NCI-H128 (cell line): ENCODE measurements at regions not wholly inside any gene's neighbourhood (a gene's known extent, or its start where the extent isn't known, plus 50 kb on each side); places are given as distances from the start of the nearest gene placed in this dataset.

ENCODE experiments used
- DNase-seq: peaks from one replicate; lab custom pipeline; 2025; ENCODE audit not compliant: unreplicated experiment; lab: John Stamatoyannopoulos, UW

DNA sequence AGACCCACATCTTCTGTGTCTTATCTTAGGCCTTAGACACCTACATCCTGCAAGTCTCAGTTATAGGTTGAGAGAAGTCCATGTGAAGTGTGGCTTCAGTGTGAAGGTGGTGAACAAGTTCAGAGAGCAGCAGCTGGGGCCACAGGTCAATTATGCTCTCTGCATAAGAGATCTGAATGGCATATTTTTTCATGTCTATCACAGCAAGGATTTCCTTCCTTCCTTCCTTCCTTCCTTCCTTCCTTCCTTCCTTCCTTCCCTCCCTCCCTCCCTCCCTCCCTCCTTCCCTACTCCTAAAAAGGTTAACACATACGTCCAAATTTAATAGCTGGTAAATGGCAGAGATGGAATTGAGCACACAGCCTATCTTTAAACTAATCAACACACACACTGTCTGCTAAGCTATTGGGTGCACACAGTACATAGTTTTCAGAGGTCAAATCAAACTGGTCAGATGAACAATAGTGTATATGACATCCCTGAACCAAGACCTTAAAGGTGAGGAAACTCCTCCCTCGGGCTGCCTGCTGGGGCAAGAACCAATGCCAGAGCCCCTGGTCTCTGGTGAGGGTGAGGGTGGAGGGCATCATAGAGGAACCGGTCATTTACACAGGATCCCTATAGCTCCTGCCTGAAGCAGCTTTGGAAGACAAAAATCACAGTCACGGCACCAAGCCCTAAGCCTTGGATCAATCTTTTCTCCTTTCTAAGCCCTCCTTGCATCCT is 240.9 kb downstream of the ICOS start:
- no peak for DNase-seq

DNA sequence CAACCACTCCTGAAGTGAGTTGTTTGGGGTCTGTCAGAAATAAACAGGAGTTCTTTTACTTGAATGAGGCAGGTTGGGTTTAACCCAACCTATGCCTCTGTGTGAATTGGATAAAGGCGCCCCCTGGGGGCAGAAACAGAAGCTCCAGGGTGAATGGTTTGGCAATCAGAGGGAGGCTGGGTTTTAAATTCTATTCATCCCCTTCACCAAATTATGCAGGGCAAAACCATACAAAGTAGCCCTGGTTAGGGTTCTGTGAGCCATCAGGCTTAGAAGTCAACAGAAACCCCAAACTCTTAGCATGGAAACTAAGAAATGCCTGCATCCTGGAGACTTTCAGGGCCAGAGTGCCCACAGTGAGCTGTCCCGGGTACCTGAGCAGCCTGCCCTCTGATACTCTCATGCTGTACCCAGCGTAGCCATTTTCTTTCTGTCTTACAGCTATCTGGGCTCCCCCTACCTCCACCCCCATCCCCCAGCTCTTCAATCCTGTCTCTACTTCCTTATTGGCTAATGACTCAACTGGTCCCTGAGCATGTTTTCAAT is 241.5 kb downstream of the ICOS start:
- no peak for DNase-seq

DNA sequence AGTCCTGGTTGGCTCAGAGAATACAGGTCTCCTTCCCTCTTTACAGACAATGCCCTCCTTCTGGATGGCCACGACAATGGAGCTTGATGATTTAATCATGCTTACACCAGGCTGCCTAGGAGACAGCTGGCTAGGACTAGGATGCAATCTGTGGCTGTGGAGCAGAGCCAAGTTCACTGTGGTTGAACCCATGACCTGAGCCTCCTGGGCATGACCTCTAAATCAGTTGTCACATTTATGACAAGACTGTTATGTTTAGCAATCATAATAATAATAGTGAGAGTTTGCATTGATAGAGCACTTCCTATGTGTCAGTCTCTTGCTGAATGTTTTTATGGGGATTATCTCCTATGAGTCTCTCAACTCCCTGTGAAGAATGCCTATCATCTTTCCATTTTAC is 244.1 kb downstream of the ICOS start:
- DNase-seq, result no peak

DNA sequence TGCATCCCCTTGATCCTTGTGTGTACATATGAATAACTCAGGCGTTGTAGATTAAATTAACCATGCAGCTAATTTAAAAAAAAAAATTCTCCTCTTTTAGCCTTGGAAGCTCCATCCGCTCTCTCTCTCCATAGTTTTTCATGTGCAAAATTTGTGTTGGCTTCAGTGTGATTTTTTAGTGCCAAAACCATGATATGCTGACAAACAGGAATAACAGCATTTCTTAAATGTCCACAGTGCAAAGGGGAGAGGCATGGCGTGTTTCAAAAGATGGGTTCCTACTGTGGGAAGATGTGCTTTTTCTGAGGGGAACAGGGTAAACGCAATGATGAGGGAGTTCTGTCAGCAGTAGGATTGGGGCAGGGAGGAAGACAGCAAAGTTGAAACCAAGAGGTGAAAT is 247.0 kb downstream of the ICOS start:
- DNase-seq, result no peak

DNA sequence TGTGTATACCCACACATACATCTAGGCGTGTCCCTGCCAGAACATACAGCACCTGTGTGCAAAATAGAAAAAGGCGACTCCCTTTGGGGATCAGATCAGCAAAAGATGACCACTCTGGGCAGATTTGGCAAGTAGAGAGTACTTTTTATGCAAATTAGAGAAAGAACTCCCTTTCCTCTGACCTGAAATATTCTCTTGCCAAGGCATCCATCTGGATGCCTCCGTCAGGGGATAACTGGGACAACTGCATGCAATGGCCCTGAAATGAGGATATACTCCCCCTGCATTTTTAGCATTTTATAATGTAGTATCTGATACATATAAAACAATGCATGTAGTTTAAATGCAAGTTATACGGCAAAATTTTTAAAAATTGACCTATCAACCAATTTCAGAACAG is 247.7 kb downstream of the ICOS start:
- no peak for DNase-seq

DNA sequence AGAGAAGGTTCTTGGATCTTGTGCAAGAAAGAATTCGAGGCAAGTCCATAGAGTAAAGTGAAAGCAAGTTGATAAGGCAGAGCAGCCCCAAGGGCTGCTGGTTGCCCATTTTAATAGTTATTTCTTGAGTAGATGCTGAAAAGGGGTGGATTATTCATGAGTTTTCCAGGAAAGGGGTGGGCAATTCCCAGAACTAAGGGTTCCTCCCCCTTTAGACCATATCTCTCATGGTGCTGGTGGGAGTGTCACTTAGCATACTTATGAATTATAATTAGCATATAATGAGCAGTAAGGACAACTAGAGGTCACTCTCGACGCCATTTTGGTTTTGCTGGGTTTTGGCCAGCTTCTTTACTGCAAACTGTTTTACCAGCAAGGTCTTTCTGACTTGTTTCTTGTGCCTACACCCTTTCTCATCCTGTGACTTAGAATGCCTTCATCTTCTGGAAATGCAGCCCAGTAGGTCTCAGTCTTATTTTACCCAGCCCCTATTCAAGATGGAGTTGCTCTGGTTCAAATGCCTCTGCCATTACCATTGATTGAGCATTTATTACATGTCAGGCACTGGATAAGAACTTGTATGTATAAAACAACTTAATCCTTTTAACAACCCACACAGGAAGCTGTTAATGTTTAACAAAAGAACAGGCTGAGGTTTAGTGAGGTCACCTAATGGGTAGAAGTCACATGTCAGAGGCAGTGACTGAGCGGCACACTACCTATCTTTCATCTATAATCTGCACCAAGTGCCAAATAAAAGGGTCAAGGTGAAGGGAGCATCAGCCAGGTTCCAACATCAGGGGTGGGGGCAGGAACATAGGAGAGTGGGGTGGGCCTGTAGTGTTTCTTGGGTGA is 250.9 kb downstream of the ICOS start:
- DNase-seq, result no peak

DNA sequence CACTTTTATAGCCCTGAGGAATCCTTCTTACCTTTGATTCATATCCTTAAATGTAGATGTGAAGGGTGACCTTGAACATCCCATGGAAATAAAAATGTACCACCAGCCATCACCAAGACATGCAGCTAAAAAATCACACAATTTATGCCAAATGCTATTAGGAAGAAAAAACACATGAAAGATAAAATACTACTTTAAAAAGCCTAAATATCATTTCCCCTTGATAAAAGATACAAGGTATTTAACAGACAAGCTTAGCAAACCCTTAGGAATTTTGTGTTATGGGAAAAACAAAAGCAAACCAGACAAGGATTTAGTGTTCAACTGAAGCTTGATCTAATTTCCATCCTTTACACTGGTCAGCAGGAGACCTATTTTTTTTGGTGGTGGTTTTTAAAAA is 255.0 kb downstream of the ICOS start:
- no peak for DNase-seq

DNA sequence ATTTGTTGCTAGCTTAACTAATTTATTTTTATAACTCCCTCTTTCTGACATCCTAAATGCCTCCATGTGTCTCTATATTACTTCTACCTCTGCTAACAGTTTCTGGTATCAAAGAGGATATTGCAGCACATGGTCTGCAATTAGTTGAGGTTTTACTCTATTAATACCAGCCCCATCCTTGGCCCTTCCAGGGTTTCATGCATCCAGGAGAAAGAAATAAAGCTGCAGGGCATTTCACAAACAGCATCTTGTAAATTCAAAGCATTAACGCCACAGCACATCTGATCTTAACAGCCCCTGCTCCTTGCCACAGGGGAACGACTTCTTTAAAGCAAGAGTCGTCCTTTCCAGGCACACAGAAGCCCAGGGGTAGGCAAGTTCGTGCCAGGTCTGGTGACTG is 258.9 kb downstream of the ICOS start:
- DNase-seq, result no peak

DNA sequence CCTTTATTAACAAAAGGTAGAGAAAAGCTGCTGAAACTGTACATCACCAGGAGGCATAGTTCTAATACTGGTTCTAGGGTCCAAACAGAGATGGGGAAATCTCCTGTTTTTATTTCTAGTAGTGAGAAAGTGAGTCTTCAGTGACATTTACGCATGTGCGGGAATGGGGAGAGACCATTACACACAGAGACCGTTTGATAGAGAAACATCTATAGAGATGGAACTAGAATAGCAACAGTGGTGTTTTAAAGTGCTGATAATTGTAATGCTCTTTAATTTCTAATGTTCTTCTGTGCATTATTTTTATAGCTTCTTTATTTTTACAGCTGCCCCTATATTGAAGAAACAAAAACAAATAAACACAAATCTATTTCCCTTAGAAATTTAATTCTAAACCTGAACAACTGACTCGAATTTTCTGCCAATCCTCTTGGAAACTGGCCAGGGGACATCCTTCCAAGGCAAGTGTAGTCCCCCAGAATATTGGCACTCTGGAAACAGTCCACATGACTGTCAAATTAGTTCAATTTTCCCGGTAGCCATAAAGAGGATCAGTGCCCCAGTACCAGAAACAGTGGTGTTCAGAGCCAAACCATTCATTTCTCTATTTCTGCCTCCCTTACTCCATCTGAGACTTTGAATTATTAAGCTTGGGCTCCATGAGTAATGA is 260.9 kb downstream of the ICOS start:
- no peak for DNase-seq

DNA sequence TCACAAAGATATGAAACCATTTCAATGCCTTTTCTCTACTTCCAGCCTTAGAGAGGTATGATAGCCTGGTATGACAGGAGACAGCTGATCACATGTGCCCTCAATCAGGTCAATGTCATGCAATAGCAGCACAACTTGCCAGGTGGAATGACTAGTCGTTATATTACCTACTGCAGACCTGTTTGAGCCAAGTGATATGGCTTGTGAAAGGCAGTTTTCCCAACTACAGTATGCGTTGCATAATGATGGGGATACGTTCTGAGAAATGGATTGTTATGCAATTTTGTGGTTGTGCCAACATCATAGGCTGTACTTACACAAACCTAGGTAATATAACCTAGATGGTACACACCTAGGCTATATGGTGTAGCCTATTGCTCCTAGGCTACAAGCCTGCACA is 262.8 kb downstream of the ICOS start:
- DNase-seq, result no peak

DNA sequence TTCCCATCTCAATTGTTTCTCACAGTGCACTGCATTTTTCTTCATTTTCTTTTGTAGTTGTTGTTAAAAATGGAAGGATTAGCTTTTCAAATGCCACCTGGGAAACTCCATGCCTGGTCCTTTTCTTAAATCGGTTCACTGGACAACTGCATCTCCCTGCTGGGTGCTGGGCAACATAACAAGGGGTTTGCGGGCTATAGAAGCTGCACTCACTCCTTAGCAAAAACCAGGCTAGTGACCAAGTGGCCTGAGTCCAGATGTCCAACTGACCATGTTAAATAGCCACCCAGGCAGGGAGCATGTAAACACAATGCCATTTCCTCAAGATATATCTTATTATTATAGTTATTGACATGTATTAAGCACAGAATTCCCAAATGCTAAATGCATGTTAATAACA is 264.9 kb downstream of the ICOS start:
- DNase-seq, result no peak

DNA sequence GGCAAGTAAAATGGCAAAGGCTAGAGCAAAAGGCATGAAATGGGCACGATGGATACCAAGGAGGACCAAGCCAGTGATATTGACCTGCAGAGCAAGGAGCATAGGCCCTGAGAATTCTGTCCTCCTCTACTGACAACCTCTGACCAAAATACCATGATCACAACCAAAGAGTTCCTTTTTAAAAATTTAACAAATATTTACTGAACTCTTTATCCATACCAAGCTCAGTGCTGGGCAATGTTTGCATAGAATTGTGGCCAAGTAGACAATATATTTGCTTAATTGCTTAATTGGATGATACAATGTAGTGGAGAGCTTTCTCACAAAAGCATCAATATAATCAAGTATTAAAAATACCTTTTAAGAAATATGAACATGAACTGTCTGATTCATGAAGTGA is 265.7 kb downstream of the ICOS start:
- DNase-seq, result no peak

DNA sequence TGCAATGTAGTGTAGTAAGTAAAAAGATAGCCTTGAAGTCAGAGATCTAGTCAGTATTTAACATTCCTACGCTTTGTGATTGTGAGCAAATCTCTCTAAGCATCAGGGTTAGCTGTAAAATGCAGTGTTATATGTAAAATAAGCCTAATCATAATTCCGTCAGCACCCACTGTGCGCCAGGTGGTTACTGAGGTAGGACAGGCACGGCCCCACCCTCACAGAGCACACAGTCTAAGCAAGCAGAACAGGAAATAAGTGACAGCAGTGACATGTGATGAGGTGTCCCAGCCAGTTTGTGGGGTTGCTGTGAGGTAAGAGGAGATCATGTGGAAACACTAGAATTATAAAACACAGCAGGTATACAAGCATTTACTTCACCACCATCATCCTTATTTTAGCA is 267.1 kb downstream of the ICOS start:
- DNase-seq, result no peak

DNA sequence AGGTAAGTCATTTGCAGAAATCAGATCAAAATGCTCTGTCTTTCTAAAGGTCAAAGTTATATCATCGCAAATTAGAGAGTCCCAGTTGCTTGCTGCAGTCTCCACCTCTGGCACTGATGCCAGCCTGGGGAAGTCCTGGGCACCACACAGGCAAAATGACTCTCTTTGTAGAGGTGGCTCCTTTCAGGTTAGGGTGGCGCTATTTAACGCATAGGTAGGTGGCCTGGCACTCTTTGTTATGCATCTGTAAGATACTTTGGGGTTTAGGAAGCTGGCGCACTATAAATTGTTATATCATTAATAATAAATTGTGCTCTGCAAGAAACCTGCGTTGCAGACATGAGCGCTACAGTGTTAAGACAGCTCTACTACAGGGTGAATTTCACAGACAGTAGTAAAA is 268.5 kb downstream of the ICOS start:
- no peak for DNase-seq

DNA sequence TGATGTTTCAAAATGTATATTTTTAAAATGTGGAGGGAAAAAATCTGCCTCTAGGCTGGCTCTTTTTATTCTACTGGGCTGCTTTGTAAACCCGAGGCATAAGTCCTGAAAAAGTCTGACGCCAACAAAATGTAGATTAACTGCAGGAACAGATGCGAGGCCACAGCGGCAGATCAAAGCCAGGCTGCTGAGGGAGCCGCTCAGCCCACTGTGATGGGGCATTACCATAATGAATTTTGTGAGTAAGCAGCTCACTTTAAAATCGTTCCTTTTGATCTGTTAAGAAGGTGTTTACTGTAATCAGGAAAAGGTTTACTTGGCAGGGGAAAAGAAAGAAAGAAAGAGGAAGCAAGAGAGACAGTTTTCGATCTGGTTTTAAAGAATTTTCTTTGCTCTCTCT is 269.0 kb downstream of the ICOS start:
- DNase-seq, result no peak

DNA sequence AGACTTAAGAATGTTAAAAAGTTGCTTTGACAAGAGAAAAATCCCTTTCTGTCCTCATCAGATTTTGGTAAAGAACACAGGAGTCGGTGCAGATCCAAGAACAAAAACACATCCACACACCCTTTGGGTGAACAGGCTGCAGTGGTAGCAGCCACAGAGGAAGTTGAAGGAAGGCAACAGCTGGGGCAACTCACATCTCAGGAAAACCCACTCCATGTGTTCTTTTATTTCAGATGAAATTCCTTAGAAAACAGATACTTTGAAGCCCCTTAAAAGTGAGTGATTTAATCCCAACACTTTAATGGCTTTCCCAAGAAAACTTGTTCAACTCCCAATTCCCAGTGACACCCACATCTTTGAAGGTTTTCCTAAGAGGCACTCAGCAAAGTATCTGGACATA is 271.3 kb downstream of the ICOS start:
- DNase-seq, result no peak

DNA sequence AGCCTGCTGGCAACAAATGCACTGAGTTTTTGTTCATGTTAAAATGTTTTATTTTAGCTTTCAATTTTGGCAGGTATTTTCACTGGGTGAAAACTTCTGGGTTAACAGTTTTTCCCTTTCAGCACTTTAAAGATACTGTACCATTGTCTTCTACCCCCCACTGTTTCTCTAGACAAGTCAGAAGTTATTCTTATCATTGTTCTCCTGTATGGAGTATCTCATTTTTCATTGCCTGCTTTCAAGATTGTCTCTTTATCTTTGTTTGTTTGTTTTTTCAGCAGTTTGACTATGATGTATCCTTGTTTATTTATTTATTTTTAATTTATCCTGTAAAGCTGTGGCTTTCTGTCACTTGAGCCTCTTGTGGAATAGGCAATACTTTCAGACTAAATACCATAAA is 277.0 kb downstream of the ICOS start:
- no peak for DNase-seq

DNA sequence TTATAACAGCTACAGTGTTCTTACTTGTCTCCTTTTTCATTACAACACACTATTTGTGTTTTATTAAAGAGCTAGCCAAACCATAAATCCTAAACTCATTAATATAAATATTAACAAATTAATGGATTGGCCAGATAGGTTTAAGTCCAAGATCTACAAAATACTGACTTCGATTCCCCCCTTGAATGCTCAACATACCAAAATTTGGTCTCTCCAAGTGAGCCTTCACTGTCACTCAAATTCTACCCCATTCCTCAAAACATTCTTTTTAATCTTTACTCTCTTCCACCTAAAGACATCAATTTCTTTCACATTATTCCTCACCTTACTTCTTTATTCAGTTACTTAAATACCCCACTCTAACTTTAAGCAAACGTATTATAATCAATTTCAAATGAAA is 281.5 kb downstream of the ICOS start:
- DNase-seq, result no peak

DNA sequence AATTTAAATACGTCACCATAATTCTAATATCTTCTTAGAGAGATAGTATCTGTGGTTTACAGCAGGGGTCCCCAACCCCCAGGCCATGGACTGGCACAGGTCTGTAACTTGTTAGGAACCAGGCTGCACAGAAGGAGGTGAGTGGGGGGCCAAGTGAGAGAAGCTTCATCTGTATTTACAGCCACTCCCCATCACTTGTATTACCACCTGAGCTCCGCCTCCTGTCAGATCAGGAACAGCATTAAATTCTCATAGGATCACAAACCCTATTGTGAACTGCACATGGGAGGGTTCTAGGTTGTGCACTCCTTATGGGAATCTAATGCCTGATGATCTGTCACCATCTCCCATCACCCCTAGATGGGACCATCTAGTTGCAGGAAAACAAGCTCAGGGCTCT is 282.6 kb downstream of the ICOS start:
- no peak for DNase-seq

DNA sequence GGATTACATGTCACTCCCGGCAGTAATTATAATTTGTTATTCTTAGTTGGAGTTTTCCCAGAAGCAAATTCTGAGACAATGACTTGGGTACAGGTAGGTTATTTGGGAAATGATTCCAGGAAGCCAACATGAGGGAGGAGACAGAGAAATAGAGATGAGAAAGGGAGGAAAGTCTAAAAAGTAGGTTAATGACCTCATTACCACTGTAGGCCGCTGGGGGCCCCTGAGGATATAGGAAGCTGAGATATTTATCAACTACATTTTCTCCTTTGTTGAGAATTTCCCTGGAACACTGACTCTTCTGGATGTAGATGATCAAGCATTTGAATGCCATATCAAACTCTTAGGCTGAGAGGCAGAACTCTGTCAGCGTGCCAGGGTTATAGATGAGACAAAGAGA is 284.3 kb downstream of the ICOS start:
- no peak for DNase-seq

DNA sequence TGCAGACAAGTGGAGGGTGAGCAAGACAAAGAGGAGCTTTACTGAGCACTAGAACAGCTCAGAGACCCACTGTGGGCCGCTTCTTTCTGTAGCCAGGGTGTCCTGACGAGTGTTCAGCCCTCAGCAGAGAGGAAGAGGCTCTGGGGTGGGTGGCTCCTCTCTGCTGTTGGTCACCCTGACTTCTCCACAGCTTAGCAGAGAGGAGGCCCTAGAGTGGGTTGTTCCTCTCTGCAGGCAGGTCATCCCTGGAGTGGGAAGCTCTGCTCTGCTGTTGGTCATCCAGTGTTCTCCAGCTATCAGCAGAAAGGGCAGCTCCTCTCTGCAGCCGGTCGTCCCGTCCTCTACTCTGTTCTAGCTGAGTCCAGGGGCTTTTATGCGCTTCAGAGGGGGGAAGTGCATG is 286.5 kb downstream of the ICOS start:
- no peak for DNase-seq

DNA sequence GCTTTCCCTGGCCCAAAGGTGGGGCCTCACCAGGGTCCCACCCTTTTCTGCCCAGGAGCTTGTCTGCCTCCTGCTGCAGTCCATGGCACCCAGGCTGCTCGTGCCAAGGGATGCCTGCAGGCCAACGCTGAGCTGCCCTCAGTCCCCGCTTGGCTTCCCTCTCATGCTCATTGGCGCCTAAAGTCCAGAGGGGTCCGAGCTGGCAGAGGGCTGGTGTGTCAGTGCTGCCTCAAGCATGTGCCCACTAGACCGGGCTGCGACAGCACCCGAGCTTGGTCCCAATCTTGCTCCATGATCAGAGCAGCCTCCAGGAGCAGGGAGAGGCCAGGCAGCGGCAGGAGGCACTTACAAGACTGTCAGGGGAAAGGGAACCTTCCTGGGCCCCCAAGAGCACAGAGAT is 287.0 kb downstream of the ICOS start:
- no peak for DNase-seq
